PC-3 (cell line): ENCODE measurements at regions not wholly inside any gene's neighbourhood (a gene's known extent, or its start where the extent isn't known, plus 50 kb on each side); places are given as distances from the start of the nearest gene placed in this dataset.

ENCODE experiments used
- ATAC-seq: fragments of 200-7000 bp; cut with Tn5 transposase; 2 replicates; pipeline ENCODE4 v1.9.1; 2020; ENCODE audit warnings: mild to moderate bottlenecking, moderate library complexity
- BruUV-seq: library from RNA; stranded (reverse); fragments of 400-500 nt; replicated peaks from 2 replicates; lab custom pipeline; 2021; lab: Mats Ljungman, UMichigan
- CTCF ChIA-PET: fragments of 300-600 bp; sonication (Branson Sonifier 250); formaldehyde crosslinking; loops from one replicate; lab custom pipeline; 2022; ENCODE audit warnings: antibody characterized with exemption; lab: Charles Lee
- POLR2A ChIA-PET: fragments of 300-600 bp; sonication (Branson Sonifier 250); formaldehyde crosslinking; loops from one replicate; lab custom pipeline; 2022; ENCODE audit warnings: antibody characterized with exemption; ENCODE audit not compliant: unreplicated experiment; lab: Charles Lee
- DNase-seq: peaks from one replicate; pipeline ENCODE4 v3.0.0-alpha.2; 2015
- H2AFZ ChIP-seq: fragments of 300-600 bp; sonication (generic); 2 replicates; pipeline ENCODE4 v1.6.0; 2016; ENCODE audit warnings: antibody characterized with exemption, low read length
- H3F3A ChIP-seq: fragments of 300-600 bp; sonication (generic); one replicate; pipeline ENCODE4 v1.6.0; 2017; ENCODE audit warnings: antibody characterized with exemption, low read length, control low read depth, mild to moderate bottlenecking; ENCODE audit not compliant: unreplicated experiment
- H3K27ac ChIP-seq: fragments of 300-600 bp; sonication (generic); 2 replicates; pipeline ENCODE4 v1.5.1; 2016; ENCODE audit warnings: mild to moderate bottlenecking, low read length
- H3K27me3 ChIP-seq: fragments of 300-600 bp; sonication (generic); 2 replicates; pipeline ENCODE4 v1.6.1; 2016; ENCODE audit warnings: low read length, mixed read lengths
- H3K36me3 ChIP-seq: fragments of 300-600 bp; sonication (generic); 2 replicates; pipeline ENCODE4 v1.6.1; 2016; ENCODE audit warnings: low read depth, mixed run types, low read length, mixed read lengths
- H3K4me1 ChIP-seq: fragments of 300-600 bp; sonication (generic); 2 replicates; pipeline ENCODE4 v1.5.1; 2016; ENCODE audit warnings: low read length; ENCODE audit not compliant: insufficient read depth
- H3K4me2 ChIP-seq: fragments of 300-600 bp; sonication (generic); 2 replicates; pipeline ENCODE4 v1.6.0; 2016; ENCODE audit warnings: low read length
- H3K4me3 ChIP-seq: fragments of 300-600 bp; sonication (generic); 2 replicates; pipeline ENCODE4 v1.5.1; 2016; ENCODE audit warnings: mild to moderate bottlenecking, low read length, mixed read lengths
- H3K79me2 ChIP-seq: fragments of 300-600 bp; sonication (generic); 2 replicates; pipeline ENCODE4 v1.6.1; 2017; ENCODE audit warnings: low read length, mixed read lengths
- H3K9ac ChIP-seq: fragments of 300-600 bp; sonication (generic); 2 replicates; pipeline ENCODE4 v1.6.0; 2016; ENCODE audit warnings: mild to moderate bottlenecking, low read length
- H3K9me2 ChIP-seq: fragments of 300-600 bp; sonication (generic); replicated peaks from 2 replicates; pipeline ENCODE4 v1.6.1; 2016; ENCODE audit warnings: mixed run types, low read length, mixed read lengths
- H3K9me3 ChIP-seq: fragments of 300-600 bp; sonication (generic); 2 replicates; pipeline ENCODE4 v1.6.1; 2016; ENCODE audit warnings: low read length, mixed read lengths
- H4K20me1 ChIP-seq: fragments of 300-600 bp; sonication (generic); 2 replicates; pipeline ENCODE4 v1.6.1; 2016; ENCODE audit warnings: low read length, mixed read lengths
- EZH2 ChIP-seq: fragments of 300-600 bp; sonication (generic); IDR thresholded peaks from one replicate; pipeline ENCODE4 v1.6.1; 2017; ENCODE audit warnings: antibody characterized with exemption, mild to moderate bottlenecking, low read length; ENCODE audit not compliant: unreplicated experiment
- EZH2phosphoT487 ChIP-seq: fragments of 300-600 bp; sonication (generic); IDR thresholded peaks from 2 replicates; pipeline ENCODE4 v1.6.1; 2018; ENCODE audit warnings: mild to moderate bottlenecking, antibody characterized with exemption, low read length, borderline replicate concordance
- intact Hi-C: fragments of 100-400 bp; cut with micrococcal nuclease; formaldehyde crosslinking; loops from 2 replicates; pipeline ENCODE4 v1.9.0; 2023
- TF ChIP-seq, protein P1 (sequence below): fragments of 300-600 bp; sonication (generic); conservative IDR thresholded peaks from 2 replicates; pipeline ENCODE4 v1.5.1; 2017; ENCODE audit warnings: antibody characterized with exemption, low read depth, mild to moderate bottlenecking, low read length

DNA sequence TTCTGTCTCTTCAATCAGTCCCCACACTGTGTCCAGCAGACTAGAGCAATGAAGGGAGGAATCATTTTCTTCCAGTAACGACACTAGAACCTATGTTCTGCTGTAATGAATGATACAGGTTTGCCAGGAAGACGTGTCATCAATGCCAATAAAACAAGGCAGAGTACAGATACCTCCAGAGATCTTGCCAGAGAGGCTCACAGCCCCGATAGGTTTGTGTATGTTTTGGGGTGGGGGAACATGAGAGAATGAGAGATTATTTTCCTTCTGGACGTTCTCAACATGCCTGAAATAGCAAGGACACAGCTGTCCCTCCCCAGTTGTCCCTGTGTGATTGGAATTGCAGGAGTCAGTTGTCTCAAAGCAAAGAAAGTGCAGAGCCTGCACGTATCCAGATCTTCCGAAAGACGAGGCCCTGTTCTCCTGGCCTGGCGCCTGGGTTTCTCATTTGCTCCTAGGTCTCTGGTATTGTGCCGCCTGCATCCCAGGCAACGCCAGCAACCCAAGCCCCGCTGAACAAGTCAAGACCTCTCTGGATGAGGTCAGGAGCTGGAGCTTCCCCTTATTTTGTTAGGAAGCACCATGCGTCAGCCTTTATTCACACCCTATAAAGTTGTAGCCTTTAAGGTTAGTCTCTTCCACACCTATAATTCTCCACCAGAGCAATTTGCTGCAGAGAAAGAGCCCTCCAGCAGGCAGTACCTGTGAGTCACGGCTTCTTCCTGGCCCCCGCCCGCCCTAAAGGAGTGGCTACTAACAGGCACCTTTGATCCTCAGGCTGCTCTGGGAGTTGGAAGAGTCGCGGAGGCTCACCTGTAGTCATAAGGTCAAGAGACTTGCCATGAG lies 130.5 kb downstream of the TOMM20 start:
- H3K36me3 ChIP-seq = no peaks in the 10 kb centered on the region
- peak overlapping the region; percentile 100 for H3K27ac ChIP-seq
- DNase-seq (peak; percentile 91), ATAC-seq (peak; percentile 68)
- H3K4me3 ChIP-seq = peak overlapping the region; percentile 58
- no peaks in the 10 kb centered on the region for H3K9me2 ChIP-seq
- intact Hi-C loops = loop anchor here (1.0 to 10.0 kb wide), 9 partner anchors 18 to 503 kb away; no protein-coding TSS in a partner anchor
- TSS peak; percentile 94 for BruUV-seq
- H3K27me3 ChIP-seq = no peaks in the 10 kb centered on the region
- no peak for TF ChIP-seq EZH2phosphoT487
- TF ChIP-seq, protein P1, sequence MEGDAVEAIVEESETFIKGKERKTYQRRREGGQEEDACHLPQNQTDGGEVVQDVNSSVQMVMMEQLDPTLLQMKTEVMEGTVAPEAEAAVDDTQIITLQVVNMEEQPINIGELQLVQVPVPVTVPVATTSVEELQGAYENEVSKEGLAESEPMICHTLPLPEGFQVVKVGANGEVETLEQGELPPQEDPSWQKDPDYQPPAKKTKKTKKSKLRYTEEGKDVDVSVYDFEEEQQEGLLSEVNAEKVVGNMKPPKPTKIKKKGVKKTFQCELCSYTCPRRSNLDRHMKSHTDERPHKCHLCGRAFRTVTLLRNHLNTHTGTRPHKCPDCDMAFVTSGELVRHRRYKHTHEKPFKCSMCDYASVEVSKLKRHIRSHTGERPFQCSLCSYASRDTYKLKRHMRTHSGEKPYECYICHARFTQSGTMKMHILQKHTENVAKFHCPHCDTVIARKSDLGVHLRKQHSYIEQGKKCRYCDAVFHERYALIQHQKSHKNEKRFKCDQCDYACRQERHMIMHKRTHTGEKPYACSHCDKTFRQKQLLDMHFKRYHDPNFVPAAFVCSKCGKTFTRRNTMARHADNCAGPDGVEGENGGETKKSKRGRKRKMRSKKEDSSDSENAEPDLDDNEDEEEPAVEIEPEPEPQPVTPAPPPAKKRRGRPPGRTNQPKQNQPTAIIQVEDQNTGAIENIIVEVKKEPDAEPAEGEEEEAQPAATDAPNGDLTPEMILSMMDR = no peak
- no peak for TF ChIP-seq EZH2
- CTCF ChIA-PET = no interaction called here
- no peaks in the 10 kb centered on the region for H4K20me1 ChIP-seq
- no peak overlapping the region for H2AFZ ChIP-seq
- peaks cover 5% of the 10 kb centered on the region for H3F3A ChIP-seq
- H3K9ac ChIP-seq = peak overlapping the region; percentile 99
- peaks cover 28% of the 10 kb centered on the region for H3K4me1 ChIP-seq
- no peaks in the 10 kb centered on the region for H3K9me3 ChIP-seq
- POLR2A ChIA-PET = interaction anchor here (0.5 to 1.3 kb wide), 8 partner anchors 23 to 82 kb away, joined by 3 to 8 read pairs (median 4); no protein-coding TSS in a partner anchor
- no peaks in the 10 kb centered on the region for H3K79me2 ChIP-seq
- peak overlapping the region; percentile 83 for H3K4me2 ChIP-seq

- BruUV-seq = no TSS peak
- Histone ChIP-seq H3K9ac (peak overlapping the region; percentile 99), H3K27ac (peak overlapping the region; percentile 100), H3K79me2 (no peaks in the 10 kb centered on the region), H3F3A (peaks cover 5% of the 10 kb centered on the region), H3K27me3 (no peaks in the 10 kb centered on the region), H3K4me1 (peaks cover 28% of the 10 kb centered on the region), H3K4me3 (peak overlapping the region; percentile 58), H3K36me3 (no peaks in the 10 kb centered on the region), H4K20me1 (no peaks in the 10 kb centered on the region), H3K9me2 (no peaks in the 10 kb centered on the region), H3K4me2 (peak overlapping the region; percentile 83), H3K9me3 (no peaks in the 10 kb centered on the region), H2AFZ (no peak overlapping the region)
- CTCF ChIA-PET = interaction anchor here (1.1 kb wide), 1 partner anchor 16 kb away, joined by 3 read pairs; no protein-coding TSS in a partner anchor
- intact Hi-C loops = loop anchor here (1.0 to 10.0 kb wide), 8 partner anchors 17 to 503 kb away; no protein-coding TSS in a partner anchor
- TF ChIP-seq EZH2phosphoT487 = no peak
- TF ChIP-seq, protein P1 = no peak
- no peak for TF ChIP-seq EZH2
- POLR2A ChIA-PET = interaction anchor here (0.5 to 1.4 kb wide), 8 partner anchors 12 to 273 kb away, joined by 3 to 21 read pairs (median 4); no protein-coding TSS in a partner anchor
- peak; percentile 98 for DNase-seq
- peak; percentile 67 for ATAC-seq
Measured at GRCh38 chr1:234997201-234997895, 131.3 kb downstream of the TOMM20 start.
